NCI-H146 (cell line): ENCODE measurements at regions not wholly inside any gene's neighbourhood (a gene's known extent, or its start where the extent isn't known, plus 50 kb on each side); places are given as distances from the start of the nearest gene placed in this dataset.
"Not testable (repeated sequence)": the region's sequence is repeated elsewhere in the genome, so short reads cannot be mapped to it uniquely, and the experiment has no call there.

Experiments used
- DNase-seq: peaks from one replicate; lab custom pipeline; 2025; lab: John Stamatoyannopoulos, UW

- no peak for DNase-seq
Observed at GRCh38 chr7:159207951-159208350, 63.3 kb upstream of the VIPR2 start.

GRCh38 chr7:159207393-159207792, 62.7 kb upstream of the VIPR2 start:
- no peak for DNase-seq

GRCh38 chr7:159205833-159206232, 61.2 kb upstream of the VIPR2 start:
- no peak for DNase-seq

GRCh38 chr7:159204664-159205063, 60.0 kb upstream of the VIPR2 start:
- DNase-seq, result no peak

- DNase-seq, result not testable (repeated sequence)
Observed at GRCh38 chr7:159203253-159203652, 58.6 kb upstream of the VIPR2 start.

- DNase-seq, result no peak
Observed at GRCh38 chr7:159201722-159202330, 57.2 kb upstream of the VIPR2 start.

- no peak for DNase-seq
Observed at GRCh38 chr7:159200421-159200820, 55.8 kb upstream of the VIPR2 start.

- no peak for DNase-seq
Observed at GRCh38 chr7:159198016-159198724, 53.5 kb upstream of the VIPR2 start.

- DNase-seq, result no peak
Observed at GRCh38 chr7:159197066-159197975, 52.7 kb upstream of the VIPR2 start.

GRCh38 chr7:159196584-159196983, 51.9 kb upstream of the VIPR2 start:
- DNase-seq, result no peak

- DNase-seq, result no peak
Observed at GRCh38 chr7:159195946-159196345, 51.3 kb upstream of the VIPR2 start.
